Rectal smooth muscle tissue (tissue), 1 donor: ENCODE measurements at regions not wholly inside any gene's neighbourhood (a gene's known extent, or its start where the extent isn't known, plus 50 kb on each side); places are given as distances from the start of the nearest gene placed in this dataset.

Experiments
- H3K27ac ChIP-seq: one replicate; pipeline ENCODE4 v1.7.0; 2013; ENCODE audit warnings: low read depth, low read length, inconsistent platforms
- H3K27me3 ChIP-seq: one replicate; pipeline ENCODE4 v1.7.0; 2013; ENCODE audit warnings: low read length; ENCODE audit not compliant: control insufficient read depth, insufficient read depth
- H3K36me3 ChIP-seq: one replicate; pipeline ENCODE4 v1.7.0; 2013; ENCODE audit warnings: low read length; ENCODE audit not compliant: control insufficient read depth, insufficient read depth
- H3K4me1 ChIP-seq: one replicate; pipeline ENCODE4 v1.7.0; 2013; ENCODE audit warnings: low read length; ENCODE audit not compliant: control insufficient read depth, insufficient read depth
- H3K4me3 ChIP-seq: one replicate; pipeline ENCODE4 v1.7.0; 2013; ENCODE audit warnings: low read length
- H3K9ac ChIP-seq: one replicate; pipeline ENCODE4 v1.7.0; 2013; ENCODE audit warnings: low read length

GRCh38 chr7:51702673-51703072, 386.1 kb upstream of the COBL start:
- H3K36me3 ChIP-seq: no peaks in the 10 kb centered on the region
- H3K4me1 ChIP-seq: no peaks in the 10 kb centered on the region
- no peak overlapping the region for H3K9ac ChIP-seq
- no peak overlapping the region for H3K27ac ChIP-seq
- H3K4me3 ChIP-seq: no peak overlapping the region
- H3K27me3 ChIP-seq: no peaks in the 10 kb centered on the region

DNA sequence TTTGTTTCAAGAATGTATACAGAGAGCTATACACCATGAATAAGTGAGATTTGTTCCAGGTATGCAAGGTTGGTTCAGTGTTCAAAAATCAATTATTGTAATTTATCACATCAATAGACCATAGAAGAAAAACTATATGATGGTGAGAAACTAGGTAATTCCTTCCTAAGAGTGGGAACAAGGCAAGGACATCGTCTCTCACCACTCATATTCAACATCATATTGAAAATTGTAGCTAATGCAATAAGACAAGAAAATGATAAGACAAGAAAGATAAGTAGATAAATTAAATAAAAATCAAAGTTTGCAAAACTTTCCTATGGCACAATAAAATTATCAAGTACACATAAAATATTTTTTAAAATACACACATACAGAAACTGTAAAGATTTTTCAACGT, 385.3 kb upstream of the COBL start:
- H3K9ac ChIP-seq: no peak overlapping the region
- no peaks in the 10 kb centered on the region for H3K27me3 ChIP-seq
- H3K4me1 ChIP-seq: no peaks in the 10 kb centered on the region
- H3K27ac ChIP-seq: no peak overlapping the region
- no peak overlapping the region for H3K4me3 ChIP-seq
- no peaks in the 10 kb centered on the region for H3K36me3 ChIP-seq

DNA sequence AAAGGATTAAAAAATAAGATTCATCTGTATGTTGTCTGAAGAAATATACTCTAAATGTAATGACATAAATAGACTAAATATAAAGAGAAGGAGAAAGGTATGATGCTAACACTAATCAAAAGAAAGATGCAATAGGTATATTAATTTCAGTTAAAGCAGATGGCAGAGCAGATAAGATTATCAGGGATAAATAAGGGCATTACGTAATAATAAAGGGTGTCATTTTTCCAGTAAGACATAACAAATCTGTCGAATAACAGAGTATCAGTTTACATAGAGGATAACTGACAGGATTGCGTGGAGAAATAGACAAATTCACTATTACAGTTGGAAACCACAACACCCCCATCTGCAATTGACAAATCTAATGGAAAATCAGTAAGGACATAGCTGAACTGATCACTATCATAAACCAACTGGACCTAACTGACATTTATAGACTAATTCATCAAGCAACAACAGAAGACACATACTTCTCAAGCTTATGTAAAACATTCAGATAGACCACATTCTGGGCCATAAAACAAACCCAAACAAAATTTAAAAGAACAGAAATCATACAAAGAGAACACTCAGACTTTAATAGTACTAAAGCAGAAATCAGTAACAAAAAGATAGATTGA, 384.1 kb upstream of the COBL start:
- Histone ChIP-seq H3K36me3 (no peaks in the 10 kb centered on the region), H3K27ac (no peak overlapping the region), H3K9ac (no peak overlapping the region), H3K27me3 (no peaks in the 10 kb centered on the region), H3K4me1 (no peaks in the 10 kb centered on the region), H3K4me3 (no peak overlapping the region)

GRCh38 chr7:51693258-51693657, 376.6 kb upstream of the COBL start:
- Histone ChIP-seq H3K9ac (no peak overlapping the region), H3K27me3 (no peaks in the 10 kb centered on the region), H3K4me3 (no peak overlapping the region), H3K27ac (no peak overlapping the region), H3K4me1 (no peaks in the 10 kb centered on the region), H3K36me3 (no peaks in the 10 kb centered on the region)

- no peaks in the 10 kb centered on the region for H3K27me3 ChIP-seq
Measured at GRCh38 chr7:51689547-51689946, 372.9 kb upstream of the COBL start.

GRCh38 chr7:51685794-51686193, 369.2 kb upstream of the COBL start:
- H3K27ac ChIP-seq: no peak overlapping the region
- no peaks in the 10 kb centered on the region for H3K4me1 ChIP-seq
- H3K9ac ChIP-seq: no peak overlapping the region
- no peak overlapping the region for H3K4me3 ChIP-seq
- H3K27me3 ChIP-seq: no peaks in the 10 kb centered on the region
- no peaks in the 10 kb centered on the region for H3K36me3 ChIP-seq

More at GRCh38 chr7:51689547-51689946, 372.9 kb upstream of the COBL start:
- no peaks in the 10 kb centered on the region for H3K4me1 ChIP-seq
- H3K27ac ChIP-seq: no peak overlapping the region
- no peak overlapping the region for H3K4me3 ChIP-seq
- no peaks in the 10 kb centered on the region for H3K36me3 ChIP-seq
- no peak overlapping the region for H3K9ac ChIP-seq

DNA sequence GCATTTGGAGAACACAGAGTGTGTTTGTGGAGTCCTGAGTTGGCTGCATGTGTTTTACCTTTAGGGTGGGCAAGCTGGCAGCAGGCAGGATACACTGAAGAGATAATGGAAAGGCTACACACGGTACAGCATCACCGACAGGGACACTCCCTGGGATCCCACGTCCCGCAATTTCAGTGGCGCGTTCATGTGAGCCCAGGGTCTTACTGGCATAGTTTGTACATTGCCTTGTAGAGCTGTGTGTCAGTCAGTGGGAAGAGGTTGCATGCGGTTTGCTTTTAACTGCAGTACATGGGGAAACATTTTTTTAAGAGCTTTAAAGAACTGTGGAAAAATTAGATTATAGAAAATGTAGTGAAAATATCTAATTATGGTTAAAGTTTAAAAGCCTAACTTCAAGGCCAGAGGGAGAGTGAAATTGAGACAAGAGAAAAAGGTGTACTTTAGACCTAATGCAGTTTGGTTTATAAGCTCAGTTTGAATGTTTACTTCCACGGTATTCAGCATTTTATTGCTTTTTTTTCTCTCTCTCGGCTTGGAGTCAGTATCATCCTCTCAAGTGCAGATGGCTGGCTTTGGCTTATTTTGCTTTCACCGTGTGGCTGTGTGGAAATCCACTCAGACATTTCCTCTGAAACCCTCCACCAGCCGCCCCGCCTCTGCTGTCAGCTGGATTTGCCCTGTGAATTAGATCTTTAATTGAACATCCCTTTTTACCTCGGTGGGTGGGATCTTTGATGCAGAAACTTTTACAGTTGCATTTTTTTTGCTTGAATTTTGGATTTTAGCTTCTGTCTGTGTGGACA, 364.2 kb upstream of the COBL start:
- no peaks in the 10 kb centered on the region for H3K36me3 ChIP-seq
- no peak overlapping the region for H3K27ac ChIP-seq
- H3K4me1 ChIP-seq: no peaks in the 10 kb centered on the region
- no peak overlapping the region for H3K4me3 ChIP-seq
- H3K27me3 ChIP-seq: no peaks in the 10 kb centered on the region
- H3K9ac ChIP-seq: no peak overlapping the region

DNA sequence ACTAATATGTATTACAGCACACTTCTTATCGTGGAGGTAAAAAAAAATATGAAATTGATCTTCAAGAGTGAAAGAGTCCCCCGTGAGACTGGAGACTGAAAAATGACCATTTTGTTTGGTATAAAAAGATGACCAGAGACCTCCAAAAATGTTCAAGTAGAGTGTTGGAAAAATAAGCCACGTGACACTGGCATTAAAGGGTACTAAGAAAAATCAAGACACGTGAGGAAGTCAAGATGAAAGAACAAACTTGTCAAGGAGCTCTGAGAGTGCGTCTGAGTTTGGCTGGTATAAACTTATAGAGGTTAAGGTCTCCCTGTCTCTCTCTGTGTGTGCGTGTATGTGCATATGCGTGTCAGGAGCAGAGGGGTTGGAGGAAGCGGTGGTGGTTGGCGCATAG, 362.7 kb upstream of the COBL start:
- H3K9ac ChIP-seq: no peak overlapping the region
- no peak overlapping the region for H3K27ac ChIP-seq
- no peaks in the 10 kb centered on the region for H3K36me3 ChIP-seq
- no peaks in the 10 kb centered on the region for H3K4me1 ChIP-seq
- H3K27me3 ChIP-seq: no peaks in the 10 kb centered on the region
- H3K4me3 ChIP-seq: no peak overlapping the region

DNA sequence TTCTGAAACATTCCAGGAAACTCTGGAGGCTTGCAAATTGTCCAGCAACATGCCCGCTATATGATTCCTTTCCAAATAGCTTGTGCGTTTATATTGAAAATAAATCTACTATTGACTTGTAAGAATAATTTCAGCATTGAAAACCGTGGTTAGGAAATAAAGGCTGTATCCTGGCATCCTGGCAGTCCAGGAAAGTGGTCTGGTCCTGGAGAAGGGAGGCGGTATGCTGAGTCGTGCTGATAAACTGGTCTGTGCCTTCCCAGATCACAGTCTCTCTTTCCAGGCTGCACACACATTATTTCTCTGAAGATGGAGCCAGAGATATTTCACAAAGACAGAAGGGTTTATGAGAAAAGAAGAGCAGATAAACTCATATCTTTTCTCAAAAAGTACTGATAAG, 350.1 kb upstream of the COBL start:
- no peaks in the 10 kb centered on the region for H3K27me3 ChIP-seq
- no peaks in the 10 kb centered on the region for H3K36me3 ChIP-seq
- no peaks in the 10 kb centered on the region for H3K4me1 ChIP-seq
- no peak overlapping the region for H3K27ac ChIP-seq
- no peak overlapping the region for H3K9ac ChIP-seq
- H3K4me3 ChIP-seq: no peak overlapping the region

GRCh38 chr7:51666266-51666665, 349.7 kb upstream of the COBL start:
- Histone ChIP-seq H3K27ac (no peak overlapping the region), H3K27me3 (no peaks in the 10 kb centered on the region), H3K9ac (no peak overlapping the region), H3K4me1 (no peaks in the 10 kb centered on the region), H3K4me3 (no peak overlapping the region), H3K36me3 (no peaks in the 10 kb centered on the region)

- no peaks in the 10 kb centered on the region for H3K4me1 ChIP-seq
- no peaks in the 10 kb centered on the region for H3K36me3 ChIP-seq
- no peak overlapping the region for H3K4me3 ChIP-seq
- H3K27me3 ChIP-seq: no peaks in the 10 kb centered on the region
- H3K27ac ChIP-seq: no peak overlapping the region
- H3K9ac ChIP-seq: no peak overlapping the region
Measured at GRCh38 chr7:51665045-51665780, 348.6 kb upstream of the COBL start.

DNA sequence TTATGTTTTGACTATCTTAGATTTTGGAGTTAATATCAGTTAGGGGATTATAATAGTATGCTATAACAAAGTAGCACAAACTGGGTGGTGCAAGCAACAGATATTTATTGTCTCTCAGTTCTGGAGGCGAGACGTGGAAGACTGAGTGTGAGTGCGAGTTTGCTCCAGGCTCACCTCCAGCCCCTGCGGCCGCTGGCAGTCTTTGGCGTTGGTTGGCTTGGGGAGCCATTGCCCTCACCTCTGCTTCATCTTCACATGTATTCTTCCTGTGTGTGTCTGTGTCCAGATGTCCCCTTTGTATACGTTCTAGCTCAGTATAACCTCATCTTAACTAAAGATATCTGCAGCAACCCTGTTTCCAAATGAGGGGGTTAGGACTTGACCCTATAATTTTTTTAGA, 343.9 kb upstream of the COBL start:
- no peaks in the 10 kb centered on the region for H3K27me3 ChIP-seq

More for the DNA sequence above, 343.9 kb upstream of the COBL start:
- no peaks in the 10 kb centered on the region for H3K4me1 ChIP-seq
- H3K27ac ChIP-seq: no peak overlapping the region
- no peaks in the 10 kb centered on the region for H3K36me3 ChIP-seq
- H3K4me3 ChIP-seq: no peak overlapping the region
- H3K9ac ChIP-seq: no peak overlapping the region
